ENCODE measurements at regions not wholly inside any gene's neighbourhood (a gene's known extent, or its start where the extent isn't known, plus 50 kb on each side); places are given as distances from the start of the nearest gene placed in this dataset.

GRCh38 chr10:131636841-131637724 lies 263.7 kb upstream of the PPP2R2D start:
- no peak overlapping the region for H3K4me3 ChIP-seq (ENCODE audit: low read depth, low read length)
- TF ChIP-seq CTCF (IDR thresholded peaks at IDR 0.05; ENCODE audit: low read depth, low read length): no peak
- H3K9me3 ChIP-seq: no peaks in the 10 kb centered on the region
- H3K36me3 ChIP-seq: no peaks in the 10 kb centered on the region
- H3K27me3 ChIP-seq: no peaks in the 10 kb centered on the region
- no peaks in the 10 kb centered on the region for H3K4me1 ChIP-seq
- no peak for DNase-seq

- H3K9me3 ChIP-seq: no peaks in the 10 kb centered on the region
- no peak for TF ChIP-seq CTCF (IDR thresholded peaks at IDR 0.05; ENCODE audit: low read depth, low read length)
- no peaks in the 10 kb centered on the region for H3K27me3 ChIP-seq
- no peaks in the 10 kb centered on the region for H3K4me1 ChIP-seq
- H3K4me3 ChIP-seq (ENCODE audit: low read depth, low read length): no peak overlapping the region
- H3K36me3 ChIP-seq: no peaks in the 10 kb centered on the region
- DNase-seq: no peak
These were observed 262.5 kb upstream of the PPP2R2D start for GRCh38 chr10:131638049-131638879.

GRCh38 chr10:131638880-131639278 lies 261.9 kb upstream of the PPP2R2D start:
- no peaks in the 10 kb centered on the region for H3K27me3 ChIP-seq
- DNase-seq: no peak
- TF ChIP-seq CTCF (IDR thresholded peaks at IDR 0.05; ENCODE audit: low read depth, low read length): no peak

GRCh38 chr10:131640045-131640644 lies 260.7 kb upstream of the PPP2R2D start:
- Histone ChIP-seq H3K9me3 (no peaks in the 10 kb centered on the region), H3K27me3 (no peaks in the 10 kb centered on the region), H3K4me1 (no peaks in the 10 kb centered on the region), H3K4me3 (ENCODE audit: low read depth, low read length) (no peak overlapping the region), H3K36me3 (no peaks in the 10 kb centered on the region)
- no peak for DNase-seq
- no peak for TF ChIP-seq CTCF (IDR thresholded peaks at IDR 0.05; ENCODE audit: low read depth, low read length)

More at GRCh38 chr10:131638880-131639278, 261.9 kb upstream of the PPP2R2D start:
- H3K36me3 ChIP-seq: no peaks in the 10 kb centered on the region
- no peaks in the 10 kb centered on the region for H3K4me1 ChIP-seq
- H3K9me3 ChIP-seq: no peaks in the 10 kb centered on the region
- no peak overlapping the region for H3K4me3 ChIP-seq (ENCODE audit: low read depth, low read length)

- no peak for DNase-seq
- H3K36me3 ChIP-seq: no peaks in the 10 kb centered on the region
These were observed 259.6 kb upstream of the PPP2R2D start for GRCh38 chr10:131641231-131641630.

More at GRCh38 chr10:131641231-131641630, 259.6 kb upstream of the PPP2R2D start:
- H3K4me3 ChIP-seq (ENCODE audit: low read depth, low read length): no peak overlapping the region
- TF ChIP-seq CTCF (IDR thresholded peaks at IDR 0.05; ENCODE audit: low read depth, low read length): no peak
- H3K27me3 ChIP-seq: no peaks in the 10 kb centered on the region
- H3K9me3 ChIP-seq: no peaks in the 10 kb centered on the region
- no peaks in the 10 kb centered on the region for H3K4me1 ChIP-seq

Measured in BE2C (cell line).